ENCODE measurements at regions not wholly inside any gene's neighbourhood (a gene's known extent, or its start where the extent isn't known, plus 50 kb on each side); places are given as distances from the start of the nearest gene placed in this dataset.
A peak's percentile ranks its signal among the peaks of the same experiment; 100 is the strongest.

GRCh38 chr18:46321955-46322354 is 217.8 kb downstream of the HAUS1 start:
- DNase-seq = no peak

- no peak for DNase-seq
Measured at GRCh38 chr18:46322411-46322891, 218.3 kb downstream of the HAUS1 start.

- DNase-seq = no peak
Measured at GRCh38 chr18:46322941-46323340, 218.8 kb downstream of the HAUS1 start.

GRCh38 chr18:46324087-46324955 is 220.1 kb downstream of the HAUS1 start:
- no peak for DNase-seq

GRCh38 chr18:46325895-46326294 is 221.7 kb downstream of the HAUS1 start:
- DNase-seq = no peak

GRCh38 chr18:46329736-46330246 is 225.6 kb downstream of the HAUS1 start:
- DNase-seq = no peak

- DNase-seq = no peak
Measured at GRCh38 chr18:46331316-46331715, 227.1 kb downstream of the HAUS1 start.

GRCh38 chr18:46332286-46332801 is 228.2 kb downstream of the HAUS1 start:
- DNase-seq = no peak

- DNase-seq = no peak
Measured at GRCh38 chr18:46332921-46333341, 228.7 kb downstream of the HAUS1 start.

GRCh38 chr18:46333431-46334135 is 229.4 kb downstream of the HAUS1 start:
- DNase-seq = no peak

- DNase-seq = peak; percentile 55
Measured at GRCh38 chr18:46334868-46335281, 230.7 kb downstream of the HAUS1 start.

- DNase-seq = peak; percentile 70
Measured at GRCh38 chr18:46335534-46336101, 231.4 kb downstream of the HAUS1 start.

- no peak for DNase-seq
Measured at GRCh38 chr18:46336278-46337111, 232.3 kb downstream of the HAUS1 start.

GRCh38 chr18:46337271-46337670 is 233.1 kb downstream of the HAUS1 start:
- no peak for DNase-seq

- no peak for DNase-seq
Measured at GRCh38 chr18:46338205-46338604, 234.0 kb downstream of the HAUS1 start.

- DNase-seq = no peak
Measured at GRCh38 chr18:46338766-46339165, 234.6 kb downstream of the HAUS1 start.

GRCh38 chr18:46340716-46341115 is 236.5 kb downstream of the HAUS1 start:
- no peak for DNase-seq

GRCh38 chr18:46341986-46342525 is 237.9 kb downstream of the HAUS1 start:
- DNase-seq = no peak

GRCh38 chr18:46343456-46343855 is 239.3 kb downstream of the HAUS1 start:
- no peak for DNase-seq

- DNase-seq = no peak
Measured at GRCh38 chr18:46343931-46344372, 239.8 kb downstream of the HAUS1 start.

Measured in muscle of arm (tissue), 1 donor.